Osteocyte (in vitro differentiated cells): ENCODE measurements at regions not wholly inside any gene's neighbourhood (a gene's known extent, or its start where the extent isn't known, plus 50 kb on each side); places are given as distances from the start of the nearest gene placed in this dataset.

Experiments
- DNase-seq: peaks from one replicate; pipeline ENCODE4 v3.0.0; 2021; ENCODE audit warnings: mixed read lengths; ENCODE audit not compliant: unreplicated experiment; ENCODE audit errors: extremely low spot score
- H3K27ac Mint-ChIP-seq: one replicate; pipeline ENCODE4 v1.8.0; 2021; ENCODE audit warnings: mild to moderate bottlenecking, mixed read lengths; ENCODE audit not compliant: unreplicated experiment
- H3K27me3 Mint-ChIP-seq: one replicate; pipeline ENCODE4 v1.8.0; 2021; ENCODE audit warnings: mixed read lengths; ENCODE audit not compliant: unreplicated experiment
- H3K36me3 Mint-ChIP-seq: one replicate; pipeline ENCODE4 v1.8.0; 2021; ENCODE audit warnings: mixed read lengths; ENCODE audit not compliant: unreplicated experiment
- H3K4me1 Mint-ChIP-seq: one replicate; pipeline ENCODE4 v1.8.0; 2021; ENCODE audit warnings: mixed read lengths; ENCODE audit not compliant: unreplicated experiment
- H3K4me3 Mint-ChIP-seq: one replicate; pipeline ENCODE4 v1.8.0; 2021; ENCODE audit warnings: mild to moderate bottlenecking, moderate library complexity, mixed read lengths; ENCODE audit not compliant: unreplicated experiment
- H3K9me3 Mint-ChIP-seq: one replicate; pipeline ENCODE4 v1.8.0; 2021; ENCODE audit warnings: mixed read lengths; ENCODE audit not compliant: unreplicated experiment
- CTCF ChIP-seq: fragments of 200-600 bp; sonication (generic); IDR thresholded peaks from 2 replicates; pipeline ENCODE4 v1.5.0; 2021; ENCODE audit warnings: antibody characterized with exemption, mild to moderate bottlenecking, moderate library complexity

- H3K27ac Mint-ChIP-seq: no peak overlapping the region
- no peak for DNase-seq
- peak overlapping the region; percentile 44 for H3K4me3 Mint-ChIP-seq
- H3K27me3 Mint-ChIP-seq: peaks cover 9% of the 10 kb centered on the region
- H3K9me3 Mint-ChIP-seq: peaks cover 9% of the 10 kb centered on the region
- H3K36me3 Mint-ChIP-seq: no peaks in the 10 kb centered on the region
- TF ChIP-seq CTCF: no peak
- H3K4me1 Mint-ChIP-seq: peaks cover 5% of the 10 kb centered on the region
Observed at GRCh38 chr5:154647114-154647760, 107.9 kb upstream of the LARP1 start.

GRCh38 chr5:154646745-154647113 lies 108.4 kb upstream of the LARP1 start:
- DNase-seq: no peak
- no peak for TF ChIP-seq CTCF
- H3K27me3 Mint-ChIP-seq: peaks cover 14% of the 10 kb centered on the region

GRCh38 chr5:154644745-154645411 lies 110.3 kb upstream of the LARP1 start:
- Mint-ChIP-seq H3K27ac (no peak overlapping the region), H3K4me3 (no peak overlapping the region), H3K36me3 (no peaks in the 10 kb centered on the region), H3K27me3 (peaks cover 15% of the 10 kb centered on the region), H3K9me3 (peaks cover 9% of the 10 kb centered on the region), H3K4me1 (peaks cover 5% of the 10 kb centered on the region)
- no peak for TF ChIP-seq CTCF
- DNase-seq: no peak

More at GRCh38 chr5:154646745-154647113, 108.4 kb upstream of the LARP1 start:
- peaks cover 9% of the 10 kb centered on the region for H3K9me3 Mint-ChIP-seq
- H3K4me3 Mint-ChIP-seq: no peak overlapping the region
- peaks cover 5% of the 10 kb centered on the region for H3K4me1 Mint-ChIP-seq
- H3K36me3 Mint-ChIP-seq: no peaks in the 10 kb centered on the region
- H3K27ac Mint-ChIP-seq: no peak overlapping the region

DNA sequence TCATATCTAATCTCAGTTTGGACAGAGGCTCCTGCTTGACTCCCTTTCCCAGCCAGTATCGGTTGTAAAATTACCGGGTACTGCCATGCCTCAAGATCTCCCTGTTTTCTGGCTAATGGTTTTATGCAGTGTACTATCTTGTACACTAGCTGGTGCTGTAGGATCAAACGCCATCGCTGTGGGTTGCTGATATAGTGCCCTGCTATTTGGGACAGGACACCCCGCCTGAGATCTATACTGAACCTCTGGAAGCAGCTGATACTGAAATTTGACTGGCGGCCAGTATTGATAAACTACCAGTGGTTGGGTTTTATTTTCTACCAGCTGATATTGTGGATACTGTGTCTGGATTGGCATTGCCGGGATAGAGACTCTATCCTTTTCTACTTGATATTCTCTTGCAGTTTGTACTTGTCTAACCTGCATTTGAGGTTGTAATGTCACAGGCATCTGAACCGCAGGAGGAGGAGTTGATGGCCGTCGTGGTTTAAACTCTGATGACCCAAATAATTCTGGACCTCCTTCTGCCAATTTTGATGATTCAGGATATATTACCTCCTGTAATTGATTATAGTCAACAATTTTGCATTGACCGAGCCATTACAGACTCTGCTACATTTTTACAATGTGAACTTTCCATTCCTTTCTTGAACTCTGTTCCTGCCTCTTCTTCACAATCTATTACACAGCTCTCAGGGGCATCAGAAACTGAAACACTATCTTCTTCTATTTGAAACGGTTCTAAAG lies 112.5 kb upstream of the LARP1 start:
- no peaks in the 10 kb centered on the region for H3K36me3 Mint-ChIP-seq
- H3K4me3 Mint-ChIP-seq: no peak overlapping the region
- no peak overlapping the region for H3K27ac Mint-ChIP-seq
- TF ChIP-seq CTCF: peak; percentile 44
- peaks cover 9% of the 10 kb centered on the region for H3K9me3 Mint-ChIP-seq
- DNase-seq: no peak
- peaks cover 15% of the 10 kb centered on the region for H3K27me3 Mint-ChIP-seq
- peaks cover 5% of the 10 kb centered on the region for H3K4me1 Mint-ChIP-seq
